Activated naive CD4-positive, alpha-beta T cell treated with Interleukin-2 at 50 U/mL for 16 hours (primary cell): ENCODE measurements at regions not wholly inside any gene's neighbourhood (a gene's known extent, or its start where the extent isn't known, plus 50 kb on each side); places are given as distances from the start of the nearest gene placed in this dataset.
"Not testable (repeated sequence)": the region's sequence is repeated elsewhere in the genome, so short reads cannot be mapped to it uniquely, and the experiment has no call there.

ENCODE experiments used
- DNase-seq: peaks from one replicate; pipeline ENCODE4 v3.0.0-alpha.2; 2020

- DNase-seq = no peak
Measured at GRCh38 chr13:39803156-39803555, 147.7 kb downstream of the COG6 start.

- no peak for DNase-seq
Measured at GRCh38 chr13:39803851-39804250, 148.4 kb downstream of the COG6 start.

GRCh38 chr13:39804332-39805210 is 149.1 kb downstream of the COG6 start:
- no peak for DNase-seq

- DNase-seq = no peak
Measured at GRCh38 chr13:39809466-39809865, 154.0 kb downstream of the COG6 start.

GRCh38 chr13:39810091-39810877 is 154.8 kb downstream of the COG6 start:
- DNase-seq = no peak

- no peak for DNase-seq
Measured at GRCh38 chr13:39811051-39811450, 155.6 kb downstream of the COG6 start.

GRCh38 chr13:39811696-39812095 is 156.2 kb downstream of the COG6 start:
- no peak for DNase-seq

GRCh38 chr13:39815345-39816111 is 160.1 kb downstream of the COG6 start:
- DNase-seq = no peak

GRCh38 chr13:39816936-39817335 is 161.5 kb downstream of the COG6 start:
- no peak for DNase-seq

GRCh38 chr13:39818953-39819352 is 163.5 kb downstream of the COG6 start:
- DNase-seq = no peak

- DNase-seq = no peak
Measured at GRCh38 chr13:39820606-39821005, 165.1 kb downstream of the COG6 start.

GRCh38 chr13:39821977-39822376 is 166.5 kb downstream of the COG6 start:
- DNase-seq = no peak

- DNase-seq = no peak
Measured at GRCh38 chr13:39822437-39822836, 167.0 kb downstream of the COG6 start.

GRCh38 chr13:39823063-39823713 is 167.7 kb downstream of the COG6 start:
- no peak for DNase-seq

- DNase-seq = no peak
Measured at GRCh38 chr13:39825886-39826285, 170.4 kb downstream of the COG6 start.

GRCh38 chr13:39835253-39835652 is 179.8 kb downstream of the COG6 start:
- DNase-seq = no peak

GRCh38 chr13:39836038-39836437 is 180.6 kb downstream of the COG6 start:
- DNase-seq = no peak

- not testable (repeated sequence) for DNase-seq
Measured at GRCh38 chr13:39837866-39838265, 182.4 kb downstream of the COG6 start.

GRCh38 chr13:39840201-39840600 is 184.7 kb downstream of the COG6 start:
- no peak for DNase-seq

- DNase-seq = no peak
Measured at GRCh38 chr13:39847336-39847735, 191.9 kb downstream of the COG6 start.

- DNase-seq = no peak
Measured at GRCh38 chr13:39855236-39855635, 199.8 kb downstream of the COG6 start.

GRCh38 chr13:39856714-39857113 is 201.3 kb downstream of the COG6 start:
- DNase-seq = no peak

- DNase-seq = no peak
Measured at GRCh38 chr13:39858794-39859193, 203.3 kb downstream of the COG6 start.
